HepG2 (cell line): ENCODE measurements at regions not wholly inside any gene's neighbourhood (a gene's known extent, or its start where the extent isn't known, plus 50 kb on each side); places are given as distances from the start of the nearest gene placed in this dataset.

Experiments used
- NFATC3 ChIP-seq: sonication (generic); formaldehyde crosslinking; IDR thresholded peaks from 2 replicates; pipeline ENCODE4 v1.5.1; 2020; ENCODE audit warnings: mild to moderate bottlenecking, missing genetic modification reagents
- POLR2AphosphoS5 ChIP-seq: IDR thresholded peaks from 2 replicates; pipeline ENCODE4 v1.6.1; 2012; ENCODE audit warnings: low read depth, low read length
- ZNF24 ChIP-seq: fragments of 450-650 bp; IDR thresholded peaks from 2 replicates; pipeline ENCODE4 v1.6.1; 2017; ENCODE audit warnings: antibody characterized with exemption, mild to moderate bottlenecking

DNA sequence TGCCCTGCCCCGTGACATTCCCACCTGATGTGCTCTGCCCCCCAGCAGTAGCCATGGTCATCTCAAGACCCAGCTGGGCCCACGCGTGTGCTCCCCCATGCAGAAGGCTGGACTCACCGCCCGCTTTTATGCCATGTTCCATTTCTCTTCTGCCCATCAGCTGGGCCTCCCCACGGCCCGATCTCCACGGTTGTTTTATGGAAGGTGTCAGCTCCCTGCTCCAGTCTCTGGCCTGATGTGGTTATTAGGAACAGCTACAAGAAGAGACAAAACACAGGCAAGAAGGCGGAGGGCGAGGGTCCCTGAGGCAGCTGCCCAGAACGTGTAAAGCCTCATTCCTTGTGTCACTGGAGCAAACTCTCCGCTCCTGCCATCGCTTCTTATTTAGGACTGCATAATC, 50.2 kb upstream of the DISP3 start:
- TF ChIP-seq POLR2AphosphoS5 (no peak), ZNF24 (no peak), NFATC3 (CRISPR knock-in tag) (no peak)
